ENCODE measurements at regions not wholly inside any gene's neighbourhood (a gene's known extent, or its start where the extent isn't known, plus 50 kb on each side); places are given as distances from the start of the nearest gene placed in this dataset.

DNA sequence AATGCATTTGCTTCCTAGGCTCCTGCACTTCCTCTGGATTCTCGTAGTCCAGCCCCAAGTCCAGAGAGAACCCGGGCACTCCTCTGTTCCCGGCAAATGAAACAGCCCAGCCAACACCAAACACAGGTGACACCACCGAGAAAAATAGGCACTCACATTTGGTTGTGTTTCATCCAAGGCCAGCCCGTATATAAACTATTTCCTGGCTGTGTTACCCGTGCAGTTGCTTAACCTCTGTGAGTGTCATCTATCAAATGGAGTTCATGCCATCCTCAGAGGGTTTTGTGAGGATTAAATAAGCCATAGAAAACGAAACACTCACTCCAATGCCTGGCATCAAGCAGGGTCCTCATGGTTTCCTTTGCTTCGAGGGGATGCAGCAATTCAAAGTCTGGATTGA, 115.2 kb downstream of the BOD1 start:
- no peaks in the 10 kb centered on the region for H3K79me2 ChIP-seq (ENCODE audit: insufficient read depth, low read length)
- no peaks in the 10 kb centered on the region for H3F3A ChIP-seq (ENCODE audit: insufficient read depth)
- no peaks in the 10 kb centered on the region for H3K36me3 ChIP-seq (ENCODE audit: low read length)
- no peak overlapping the region for H2AFZ ChIP-seq (ENCODE audit: low read depth, low read length, severe bottlenecking)
- H3K27me3 ChIP-seq (ENCODE audit: low read length), result no peaks in the 10 kb centered on the region
- no peaks in the 10 kb centered on the region for H3K9me2 ChIP-seq (replicated peaks; ENCODE audit: insufficient read depth, low read length)
- no peak overlapping the region for H3K9ac ChIP-seq (ENCODE audit: low read length)
- TF ChIP-seq EZH2phosphoT487 (conservative IDR thresholded peaks at IDR 0.05; ENCODE audit: low read length), result no peak
- TF ChIP-seq, protein P1, sequence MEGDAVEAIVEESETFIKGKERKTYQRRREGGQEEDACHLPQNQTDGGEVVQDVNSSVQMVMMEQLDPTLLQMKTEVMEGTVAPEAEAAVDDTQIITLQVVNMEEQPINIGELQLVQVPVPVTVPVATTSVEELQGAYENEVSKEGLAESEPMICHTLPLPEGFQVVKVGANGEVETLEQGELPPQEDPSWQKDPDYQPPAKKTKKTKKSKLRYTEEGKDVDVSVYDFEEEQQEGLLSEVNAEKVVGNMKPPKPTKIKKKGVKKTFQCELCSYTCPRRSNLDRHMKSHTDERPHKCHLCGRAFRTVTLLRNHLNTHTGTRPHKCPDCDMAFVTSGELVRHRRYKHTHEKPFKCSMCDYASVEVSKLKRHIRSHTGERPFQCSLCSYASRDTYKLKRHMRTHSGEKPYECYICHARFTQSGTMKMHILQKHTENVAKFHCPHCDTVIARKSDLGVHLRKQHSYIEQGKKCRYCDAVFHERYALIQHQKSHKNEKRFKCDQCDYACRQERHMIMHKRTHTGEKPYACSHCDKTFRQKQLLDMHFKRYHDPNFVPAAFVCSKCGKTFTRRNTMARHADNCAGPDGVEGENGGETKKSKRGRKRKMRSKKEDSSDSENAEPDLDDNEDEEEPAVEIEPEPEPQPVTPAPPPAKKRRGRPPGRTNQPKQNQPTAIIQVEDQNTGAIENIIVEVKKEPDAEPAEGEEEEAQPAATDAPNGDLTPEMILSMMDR (IDR thresholded peaks at IDR 0.05; ENCODE audit: insufficient read depth, low read length, poor library complexity, severe bottlenecking), result no peak
- H3K27ac ChIP-seq (ENCODE audit: low read depth, low read length), result no peak overlapping the region
- no peaks in the 10 kb centered on the region for H4K20me1 ChIP-seq (ENCODE audit: low read depth, low read length)
- no peaks in the 10 kb centered on the region for H3K9me3 ChIP-seq (ENCODE audit: insufficient read depth, low read length)
- no peak overlapping the region for H3K4me3 ChIP-seq (ENCODE audit: insufficient read depth, low read length, poor library complexity, severe bottlenecking)
- no peak overlapping the region for H3K4me2 ChIP-seq (ENCODE audit: low read depth, low read length, poor library complexity, severe bottlenecking)

GRCh38 chr5:173500213-173500560, 116.3 kb downstream of the BOD1 start:
- H3K27me3 ChIP-seq (ENCODE audit: low read length), result no peaks in the 10 kb centered on the region
- no peak overlapping the region for H3K27ac ChIP-seq (ENCODE audit: low read depth, low read length)
- no peaks in the 10 kb centered on the region for H3K36me3 ChIP-seq (ENCODE audit: low read length)

DNA sequence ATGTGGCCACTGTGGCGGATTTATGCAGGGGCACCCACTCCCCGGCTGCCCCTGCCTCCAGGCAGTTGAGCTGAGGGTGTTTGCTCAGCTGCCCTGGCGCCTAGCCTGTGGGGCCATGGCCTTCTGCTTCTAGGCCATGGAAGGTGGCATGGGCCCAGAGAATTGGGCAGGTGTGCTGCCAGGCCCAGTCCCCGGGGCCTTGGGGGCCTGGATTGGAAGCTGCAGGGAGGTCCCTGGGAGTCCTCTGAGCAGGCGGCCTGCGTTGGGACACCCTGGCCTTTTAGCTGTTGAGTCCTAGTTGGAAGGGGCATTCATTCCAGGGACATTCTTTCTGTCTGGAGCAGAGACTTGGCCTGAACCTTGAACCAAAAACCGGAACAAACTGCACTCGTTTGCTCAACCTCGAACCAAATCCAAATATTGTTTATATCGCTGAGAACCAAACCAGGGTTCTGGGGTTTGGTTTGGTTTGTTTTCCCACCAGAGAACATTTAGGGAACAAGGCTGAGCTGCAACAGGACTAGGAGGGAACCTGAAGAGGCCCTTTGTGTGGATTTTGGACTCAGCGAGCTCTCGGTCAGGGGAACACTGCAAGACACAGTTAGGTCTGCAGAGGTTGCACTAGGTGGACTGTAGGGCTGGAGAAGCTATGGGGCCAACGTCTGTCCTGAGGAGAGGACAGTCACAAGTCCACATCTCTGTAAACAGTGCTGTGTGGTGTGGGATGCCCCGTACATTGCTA, 116.8 kb downstream of the BOD1 start:
- no peaks in the 10 kb centered on the region for H3K9me3 ChIP-seq (ENCODE audit: insufficient read depth, low read length)
- H3K9ac ChIP-seq (ENCODE audit: low read length), result no peak overlapping the region
- no peaks in the 10 kb centered on the region for H3K79me2 ChIP-seq (ENCODE audit: insufficient read depth, low read length)
- TF ChIP-seq, protein P1 (IDR thresholded peaks at IDR 0.05; ENCODE audit: insufficient read depth, low read length, poor library complexity, severe bottlenecking), result no peak
- TF ChIP-seq EZH2phosphoT487 (conservative IDR thresholded peaks at IDR 0.05; ENCODE audit: low read length), result no peak
- H3K4me2 ChIP-seq (ENCODE audit: low read depth, low read length, poor library complexity, severe bottlenecking), result no peak overlapping the region
- H4K20me1 ChIP-seq (ENCODE audit: low read depth, low read length), result no peaks in the 10 kb centered on the region
- H3K36me3 ChIP-seq (ENCODE audit: low read length), result no peaks in the 10 kb centered on the region
- no peak overlapping the region for H2AFZ ChIP-seq (ENCODE audit: low read depth, low read length, severe bottlenecking)
- H3K27ac ChIP-seq (ENCODE audit: low read depth, low read length), result no peak overlapping the region
- no peaks in the 10 kb centered on the region for H3K9me2 ChIP-seq (replicated peaks; ENCODE audit: insufficient read depth, low read length)
- no peak overlapping the region for H3K4me3 ChIP-seq (ENCODE audit: insufficient read depth, low read length, poor library complexity, severe bottlenecking)
- no peaks in the 10 kb centered on the region for H3F3A ChIP-seq (ENCODE audit: insufficient read depth)
- H3K27me3 ChIP-seq (ENCODE audit: low read length), result 0 out of 2 replicates have a peak, but pooled peaks cover under 1% of the 10 kb centered on the region

More at GRCh38 chr5:173500213-173500560, 116.3 kb downstream of the BOD1 start:
- no peaks in the 10 kb centered on the region for H3K79me2 ChIP-seq (ENCODE audit: insufficient read depth, low read length)
- H2AFZ ChIP-seq (ENCODE audit: low read depth, low read length, severe bottlenecking), result no peak overlapping the region
- H3F3A ChIP-seq (ENCODE audit: insufficient read depth), result no peaks in the 10 kb centered on the region
- H4K20me1 ChIP-seq (ENCODE audit: low read depth, low read length), result no peaks in the 10 kb centered on the region
- H3K9me3 ChIP-seq (ENCODE audit: insufficient read depth, low read length), result no peaks in the 10 kb centered on the region
- no peaks in the 10 kb centered on the region for H3K9me2 ChIP-seq (replicated peaks; ENCODE audit: insufficient read depth, low read length)
- no peak overlapping the region for H3K9ac ChIP-seq (ENCODE audit: low read length)
- TF ChIP-seq EZH2phosphoT487 (conservative IDR thresholded peaks at IDR 0.05; ENCODE audit: low read length), result no peak
- TF ChIP-seq, protein P1 (IDR thresholded peaks at IDR 0.05; ENCODE audit: insufficient read depth, low read length, poor library complexity, severe bottlenecking), result no peak
- H3K4me2 ChIP-seq (ENCODE audit: low read depth, low read length, poor library complexity, severe bottlenecking), result no peak overlapping the region
- no peak overlapping the region for H3K4me3 ChIP-seq (ENCODE audit: insufficient read depth, low read length, poor library complexity, severe bottlenecking)

All from SU-DHL-6 (cell line).